IPS DF 6.9 (cell line): ENCODE measurements at regions not wholly inside any gene's neighbourhood (a gene's known extent, or its start where the extent isn't known, plus 50 kb on each side); places are given as distances from the start of the nearest gene placed in this dataset.

Experiments
- DNase-seq: peaks from one replicate; pipeline ENCODE4 v3.0.0-alpha.2; 2013; ENCODE audit warnings: low read depth, low spot score
- H3K27ac ChIP-seq: one replicate; pipeline ENCODE4 v1.5.1; 2013; ENCODE audit warnings: low read length, control low read depth
- H3K27me3 ChIP-seq: 2 replicates; pipeline ENCODE4 v1.6.1; 2013; ENCODE audit warnings: mild to moderate bottlenecking, low read length; ENCODE audit not compliant: control insufficient read depth, insufficient read depth
- H3K36me3 ChIP-seq: 2 replicates; pipeline ENCODE4 v1.6.1; 2013; ENCODE audit warnings: low read length; ENCODE audit not compliant: control insufficient read depth, insufficient read depth
- H3K4me1 ChIP-seq: 2 replicates; pipeline ENCODE4 v1.6.1; 2013; ENCODE audit warnings: low read length; ENCODE audit not compliant: control insufficient read depth, insufficient read depth
- H3K4me3 ChIP-seq: 2 replicates; pipeline ENCODE4 v1.5.1; 2013; ENCODE audit warnings: mild to moderate bottlenecking, low read length
- H3K9me3 ChIP-seq: 2 replicates; pipeline ENCODE4 v1.6.1; 2013; ENCODE audit warnings: low read length, inconsistent platforms; ENCODE audit not compliant: control insufficient read depth, insufficient read depth
- WGBS: extraction: QIAGEN DNeasy Blood & Tissue Kit; methylation state at CpG from one replicate; pipeline ENCODE4 v1.1.7; 2013; ENCODE audit warnings: mixed read lengths, missing lambda C conversion rate; ENCODE audit not compliant: insufficient read length, insufficient coverage; 5-methylcytosine and 5-hydroxymethylcytosine counted together

- no peak overlapping the region for H3K27ac ChIP-seq
- H3K9me3 ChIP-seq: no peaks in the 10 kb centered on the region
- no peaks in the 10 kb centered on the region for H3K36me3 ChIP-seq
- no peaks in the 10 kb centered on the region for H3K4me1 ChIP-seq
- no peaks in the 10 kb centered on the region for H3K27me3 ChIP-seq
- no peak for DNase-seq
- H3K4me3 ChIP-seq: no peak overlapping the region
- WGBS: no CpG with 5 or more reads among the region's 3 CpGs
Measured at GRCh38 chr6:8243475-8243874, 141.1 kb upstream of the EEF1E1 start.

DNA sequence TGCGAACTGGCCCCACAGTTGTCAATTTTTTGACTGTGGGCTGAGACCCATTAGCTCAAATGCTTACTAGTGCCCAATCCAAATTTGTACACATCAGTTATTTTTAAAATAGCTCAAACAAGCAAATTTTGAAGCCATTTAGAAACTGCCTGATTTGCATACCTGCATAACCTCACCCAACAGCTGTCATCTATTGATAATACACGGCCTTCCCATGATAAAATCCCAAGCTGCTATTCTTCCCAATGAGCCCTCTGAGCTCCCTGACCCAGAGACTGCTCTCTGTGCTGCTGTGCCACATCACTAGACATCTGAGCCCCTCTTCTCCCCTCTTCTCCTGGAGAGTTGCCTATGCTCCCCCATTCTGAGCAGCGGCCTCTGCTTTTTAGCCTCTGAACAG is 140.5 kb upstream of the EEF1E1 start:
- H3K4me1 ChIP-seq: no peaks in the 10 kb centered on the region
- no CpG with 5 or more reads among the region's 3 CpGs for WGBS
- H3K36me3 ChIP-seq: no peaks in the 10 kb centered on the region
- no peak for DNase-seq
- H3K9me3 ChIP-seq: no peaks in the 10 kb centered on the region
- H3K27me3 ChIP-seq: no peaks in the 10 kb centered on the region
- no peak overlapping the region for H3K4me3 ChIP-seq
- H3K27ac ChIP-seq: no peak overlapping the region

GRCh38 chr6:8240301-8240700 is 138.0 kb upstream of the EEF1E1 start:
- H3K9me3 ChIP-seq: no peaks in the 10 kb centered on the region
- no peak overlapping the region for H3K27ac ChIP-seq
- WGBS: no CpG with 5 or more reads among the region's 7 CpGs
- H3K36me3 ChIP-seq: no peaks in the 10 kb centered on the region
- no peaks in the 10 kb centered on the region for H3K27me3 ChIP-seq
- no peak overlapping the region for H3K4me3 ChIP-seq
- DNase-seq: no peak
- H3K4me1 ChIP-seq: no peaks in the 10 kb centered on the region

- H3K27ac ChIP-seq: no peak overlapping the region
- no peaks in the 10 kb centered on the region for H3K36me3 ChIP-seq
- no peak overlapping the region for H3K4me3 ChIP-seq
- WGBS: no CpG with 5 or more reads among the region's 10 CpGs
- peak; percentile 7 for DNase-seq
- H3K9me3 ChIP-seq: no peaks in the 10 kb centered on the region
- H3K27me3 ChIP-seq: no peaks in the 10 kb centered on the region
- no peaks in the 10 kb centered on the region for H3K4me1 ChIP-seq
Measured at GRCh38 chr6:8238773-8239683, 136.7 kb upstream of the EEF1E1 start.

DNA sequence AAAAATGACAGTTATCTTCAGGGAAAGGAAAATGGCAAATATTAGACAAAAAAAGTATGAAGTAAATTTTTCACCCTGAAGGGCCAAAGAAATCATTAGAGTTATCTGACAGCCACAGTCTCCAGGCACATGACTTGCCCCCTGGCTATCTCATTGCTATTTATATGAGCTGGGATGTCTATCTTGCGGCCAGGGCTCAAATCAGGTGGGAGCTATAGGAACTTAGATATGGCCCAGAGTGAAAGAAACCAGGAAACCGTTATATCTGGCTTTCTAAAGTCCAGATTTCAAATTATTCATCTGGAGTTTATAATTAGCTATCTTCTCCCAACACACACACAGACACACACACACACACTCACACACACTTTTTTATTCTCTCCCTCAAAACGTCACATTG is 135.3 kb upstream of the EEF1E1 start:
- no peaks in the 10 kb centered on the region for H3K4me1 ChIP-seq
- no peaks in the 10 kb centered on the region for H3K27me3 ChIP-seq
- no peak overlapping the region for H3K27ac ChIP-seq
- no peak for DNase-seq
- H3K9me3 ChIP-seq: no peaks in the 10 kb centered on the region
- H3K4me3 ChIP-seq: no peak overlapping the region
- 100% methylated on average over 1 of the region's 3 CpGs for WGBS
- H3K36me3 ChIP-seq: no peaks in the 10 kb centered on the region

DNA sequence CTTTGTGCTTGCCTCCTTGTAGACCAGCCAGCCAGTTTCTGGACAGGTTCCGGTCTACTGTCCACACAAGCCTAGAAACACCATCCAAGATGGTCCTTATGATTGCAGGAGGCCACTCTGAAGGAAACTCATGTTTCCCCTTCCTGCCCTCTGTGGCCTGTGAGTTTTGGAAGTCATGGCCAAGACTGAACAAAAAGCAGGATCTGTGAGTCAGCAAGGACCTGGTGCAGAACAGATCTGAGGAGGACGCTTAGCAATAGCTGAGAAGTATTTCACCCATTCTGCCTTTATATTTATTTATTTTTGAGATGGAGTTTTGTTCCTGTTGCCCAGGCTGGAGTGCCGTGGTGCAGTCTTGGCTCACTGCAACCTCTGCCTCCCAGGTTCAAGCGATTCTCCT is 134.6 kb upstream of the EEF1E1 start:
- Histone ChIP-seq H3K4me3 (no peak overlapping the region), H3K36me3 (no peaks in the 10 kb centered on the region), H3K27me3 (no peaks in the 10 kb centered on the region), H3K9me3 (no peaks in the 10 kb centered on the region), H3K27ac (no peak overlapping the region), H3K4me1 (no peaks in the 10 kb centered on the region)
- WGBS: no CpG with 5 or more reads among the region's 4 CpGs
- no peak for DNase-seq

DNA sequence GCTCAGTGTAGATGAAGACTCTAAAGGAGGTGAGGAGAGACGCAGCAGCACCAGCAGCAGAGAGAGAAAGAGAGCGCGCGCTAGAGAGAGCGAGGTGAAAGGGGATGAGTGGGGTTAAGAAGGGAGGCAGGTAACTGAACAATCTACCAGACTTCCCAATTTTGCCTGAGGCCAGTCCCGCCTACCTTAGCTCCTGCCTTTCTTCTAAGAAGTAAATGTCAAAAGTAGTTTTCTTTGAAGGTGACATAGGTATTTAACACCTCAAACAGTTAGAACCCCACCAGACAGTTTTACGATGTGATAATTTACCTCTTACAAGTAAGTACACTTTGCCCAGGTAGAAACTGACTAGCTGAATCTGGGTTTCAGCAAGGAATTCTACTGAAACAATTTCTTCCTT is 132.0 kb upstream of the EEF1E1 start:
- no CpG with 5 or more reads among the region's 7 CpGs for WGBS

DNA sequence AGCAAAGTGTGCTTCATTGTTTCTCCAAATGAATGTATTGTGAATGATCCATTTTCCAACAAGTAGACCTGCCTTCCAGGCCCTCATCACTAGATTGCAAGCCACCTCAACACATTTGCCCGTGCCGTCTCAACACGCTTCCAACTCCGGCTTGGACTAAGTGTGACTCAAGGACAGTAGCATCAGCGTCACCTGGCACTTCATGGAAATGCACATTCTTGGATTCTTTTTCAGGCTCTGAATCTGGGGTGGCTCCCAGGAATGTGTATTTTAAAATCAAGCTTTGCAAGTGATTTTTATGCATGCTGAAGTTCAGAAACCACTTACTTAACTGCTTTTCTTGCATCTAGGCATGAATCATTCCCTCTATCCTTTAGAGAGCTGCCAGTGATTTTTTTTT is 129.6 kb upstream of the EEF1E1 start:
- WGBS: no CpG with 5 or more reads among the region's 5 CpGs
- no peak overlapping the region for H3K4me3 ChIP-seq
- no peaks in the 10 kb centered on the region for H3K36me3 ChIP-seq
- H3K27me3 ChIP-seq: no peaks in the 10 kb centered on the region
- no peaks in the 10 kb centered on the region for H3K9me3 ChIP-seq
- no peak for DNase-seq
- no peak overlapping the region for H3K27ac ChIP-seq
- peaks cover 2% of the 10 kb centered on the region for H3K4me1 ChIP-seq

More for the DNA sequence above, 132.0 kb upstream of the EEF1E1 start:
- Histone ChIP-seq H3K4me3 (no peak overlapping the region), H3K27me3 (no peaks in the 10 kb centered on the region), H3K4me1 (peaks cover 2% of the 10 kb centered on the region), H3K27ac (no peak overlapping the region), H3K9me3 (no peaks in the 10 kb centered on the region), H3K36me3 (no peaks in the 10 kb centered on the region)
- no peak for DNase-seq

- Histone ChIP-seq H3K4me1 (peaks cover 2% of the 10 kb centered on the region), H3K27ac (no peak overlapping the region), H3K9me3 (no peaks in the 10 kb centered on the region), H3K27me3 (no peaks in the 10 kb centered on the region), H3K36me3 (no peaks in the 10 kb centered on the region), H3K4me3 (no peak overlapping the region)
- no CpG with 5 or more reads among the region's 8 CpGs for WGBS
- peak; percentile 11 for DNase-seq
Measured at GRCh38 chr6:8229915-8230756, 127.8 kb upstream of the EEF1E1 start.

DNA sequence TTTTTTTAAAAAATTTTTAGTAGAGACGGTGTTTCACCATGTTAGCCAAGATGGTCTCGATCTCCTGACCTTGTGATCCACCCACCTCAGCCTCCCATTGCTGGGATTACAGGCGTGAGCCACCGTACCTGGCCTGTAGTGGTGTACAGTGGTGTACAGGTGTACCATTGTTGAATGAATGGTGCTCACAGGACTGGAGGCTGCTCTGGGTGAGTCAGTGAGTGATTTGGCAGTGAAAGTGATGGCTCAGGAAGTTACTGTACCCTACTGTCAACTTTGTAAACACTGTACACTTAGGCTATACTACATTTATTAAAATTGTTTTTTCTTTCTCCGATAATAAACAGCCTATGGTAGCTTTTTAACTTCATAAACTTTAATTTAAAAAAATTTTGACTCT is 122.8 kb upstream of the EEF1E1 start:
- Histone ChIP-seq H3K36me3 (no peaks in the 10 kb centered on the region), H3K9me3 (no peaks in the 10 kb centered on the region), H3K4me3 (no peak overlapping the region), H3K27ac (no peak overlapping the region), H3K27me3 (no peaks in the 10 kb centered on the region), H3K4me1 (no peaks in the 10 kb centered on the region; the same call in 1 of the 2 replicates)
- no peak for DNase-seq
- no CpG with 5 or more reads among the region's 5 CpGs for WGBS
